HG03196 (cell line): ENCODE measurements at regions not wholly inside any gene's neighbourhood (a gene's known extent, or its start where the extent isn't known, plus 50 kb on each side); places are given as distances from the start of the nearest gene placed in this dataset.

Experiments used
- ATAC-seq: cut with Tn5 transposase; IDR thresholded peaks from one replicate; pipeline ENCODE4 v1.9.1; 2021; ENCODE audit not compliant: unreplicated experiment

DNA sequence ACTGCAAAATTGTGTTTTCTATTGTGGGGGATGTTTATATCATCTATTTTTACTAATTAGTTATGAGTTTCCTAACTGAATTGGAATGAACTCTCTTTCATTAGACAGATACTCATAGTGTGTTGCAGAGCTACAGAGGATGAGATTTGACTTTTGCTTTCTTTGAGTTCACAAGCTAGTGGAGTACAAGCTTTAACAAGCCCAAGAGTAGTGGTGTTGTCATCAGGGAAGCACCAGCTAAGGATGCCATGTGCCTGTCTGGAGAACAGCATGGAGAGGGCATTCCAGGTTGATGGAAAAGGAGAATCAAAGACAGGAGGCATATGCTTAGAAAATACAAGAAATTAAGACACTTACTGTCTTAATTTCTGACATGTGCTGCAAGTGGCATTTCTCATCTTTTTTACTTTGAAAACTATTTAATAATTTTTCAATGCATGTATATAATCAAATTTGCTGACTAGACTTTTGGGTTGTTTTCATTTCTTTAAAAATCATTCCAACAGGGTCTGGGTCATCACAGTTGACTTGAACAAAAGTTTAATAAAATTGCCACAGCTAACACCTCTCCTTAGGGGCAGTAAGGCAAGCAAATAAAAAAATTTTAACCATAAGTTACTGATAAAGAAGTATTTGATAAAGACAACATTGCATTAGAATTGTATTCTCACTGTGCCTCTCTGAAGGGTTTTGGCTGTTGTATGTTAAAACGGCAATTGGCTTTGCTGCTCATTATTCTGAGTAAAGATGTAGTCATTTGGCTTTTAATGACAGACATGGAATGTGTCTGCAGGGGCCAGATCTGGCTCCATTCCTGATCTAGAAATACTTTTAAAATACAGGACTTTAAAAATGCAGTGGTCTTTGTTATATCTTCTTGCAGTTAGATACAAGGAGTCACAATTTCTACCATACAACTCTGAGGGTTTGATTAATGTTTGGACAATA, 323.7 kb upstream of the CDH11 start:
- no peak for ATAC-seq

DNA sequence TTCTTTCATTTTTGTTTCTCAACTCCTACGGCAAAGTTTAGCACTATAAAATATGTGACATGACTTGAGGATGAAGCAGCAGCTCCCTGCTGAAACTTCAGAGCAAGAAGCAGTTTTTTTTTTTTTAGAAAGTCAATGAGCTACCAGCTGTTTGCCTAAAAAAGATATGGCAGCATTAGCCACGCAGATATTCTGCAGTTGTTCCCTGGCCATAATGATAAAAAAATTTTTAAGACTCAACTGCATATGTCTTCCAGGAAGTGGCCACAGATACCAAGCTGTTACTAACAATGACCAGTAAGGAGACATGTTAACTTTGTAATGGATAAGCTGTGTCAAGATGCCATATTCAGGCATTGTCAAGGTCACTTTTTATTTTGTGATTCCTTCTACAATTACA, 319.6 kb upstream of the CDH11 start:
- no peak for ATAC-seq

DNA sequence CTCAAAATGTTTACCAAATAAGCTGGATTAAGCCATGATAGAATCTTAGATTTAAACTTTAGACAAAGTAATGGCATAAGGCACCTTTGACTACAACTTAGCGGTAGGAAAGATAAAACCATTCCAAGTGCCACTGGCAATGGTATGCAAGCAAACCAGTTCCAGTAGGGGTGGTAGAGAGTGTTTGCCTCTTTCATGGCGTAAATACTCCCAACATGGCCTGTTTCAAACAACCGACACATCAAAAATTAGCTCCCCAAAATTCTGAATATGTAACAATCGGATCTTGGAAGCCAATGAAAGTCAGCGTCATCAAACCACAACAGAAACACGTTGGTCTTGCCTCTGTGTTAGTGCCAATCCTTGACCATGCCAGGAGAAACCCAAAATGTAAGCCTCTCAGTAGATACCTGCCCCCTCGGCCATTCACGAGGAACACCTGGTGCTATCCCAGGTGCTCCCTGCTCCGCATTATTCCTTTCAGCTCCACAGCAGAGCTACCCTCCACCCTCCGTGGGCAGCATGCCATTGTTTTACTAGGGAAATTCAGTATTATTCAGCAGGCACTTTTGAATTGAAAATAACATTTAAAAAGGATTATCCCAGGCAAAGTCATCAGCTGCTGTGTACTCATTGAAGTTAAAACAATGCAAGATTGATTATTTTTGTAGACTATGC, 307.8 kb upstream of the CDH11 start:
- ATAC-seq = no peak

DNA sequence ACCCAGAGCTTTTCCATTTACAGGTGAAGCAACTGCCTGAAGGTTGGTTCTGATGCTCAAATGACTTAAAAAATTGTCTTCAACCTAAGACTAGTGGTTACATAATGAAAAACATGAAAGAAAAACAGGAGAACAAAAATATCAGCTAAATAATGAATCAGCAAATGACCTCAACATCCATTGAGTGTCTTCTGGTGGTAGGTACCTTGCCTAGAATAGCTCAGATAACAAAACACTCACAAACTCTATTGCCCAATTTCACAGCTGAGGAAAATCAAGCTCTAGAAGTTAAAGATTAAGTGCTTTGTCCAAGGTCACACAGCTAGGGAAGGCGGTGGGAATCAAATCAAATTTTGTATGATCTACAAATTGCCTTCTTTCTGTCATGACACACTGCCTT, 304.6 kb upstream of the CDH11 start:
- no peak for ATAC-seq

DNA sequence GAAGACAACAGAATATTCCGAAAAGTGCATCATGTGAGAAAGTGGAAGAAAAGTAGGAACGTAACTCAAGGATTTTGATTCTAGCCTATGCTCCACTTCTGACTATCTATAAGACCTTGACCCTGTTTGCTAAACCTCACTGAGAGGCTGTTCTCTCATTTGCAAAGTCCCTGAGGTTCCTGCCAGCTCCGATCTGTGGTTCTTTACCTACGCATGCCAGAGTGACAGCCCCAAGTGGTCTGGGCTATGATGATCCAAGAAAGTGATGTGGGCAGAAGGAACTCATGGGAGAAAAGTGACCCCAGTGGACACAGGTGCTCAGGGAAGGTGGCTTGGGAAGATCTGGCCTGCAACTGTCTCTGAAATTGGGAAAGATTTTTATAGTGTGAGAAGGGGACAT, 301.1 kb upstream of the CDH11 start:
- ATAC-seq = no peak

DNA sequence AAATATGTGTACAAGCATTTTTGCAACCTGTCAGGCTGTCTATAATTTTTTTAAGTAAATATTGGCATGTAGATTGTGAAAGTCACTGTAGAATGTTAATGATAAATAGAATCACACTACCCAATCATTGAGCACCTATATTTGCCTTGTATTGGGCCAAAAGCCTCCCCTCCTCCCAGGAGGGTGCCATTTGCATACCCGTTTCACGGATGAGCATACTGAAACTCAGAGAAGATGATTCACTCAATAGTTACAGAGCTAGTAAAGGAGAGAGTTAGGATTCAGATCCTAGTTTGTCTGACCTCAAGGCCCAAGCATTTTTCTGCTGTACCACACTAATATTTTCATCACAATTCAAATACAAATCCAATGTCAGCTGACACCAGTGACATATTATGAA, 299.7 kb upstream of the CDH11 start:
- no peak for ATAC-seq

DNA sequence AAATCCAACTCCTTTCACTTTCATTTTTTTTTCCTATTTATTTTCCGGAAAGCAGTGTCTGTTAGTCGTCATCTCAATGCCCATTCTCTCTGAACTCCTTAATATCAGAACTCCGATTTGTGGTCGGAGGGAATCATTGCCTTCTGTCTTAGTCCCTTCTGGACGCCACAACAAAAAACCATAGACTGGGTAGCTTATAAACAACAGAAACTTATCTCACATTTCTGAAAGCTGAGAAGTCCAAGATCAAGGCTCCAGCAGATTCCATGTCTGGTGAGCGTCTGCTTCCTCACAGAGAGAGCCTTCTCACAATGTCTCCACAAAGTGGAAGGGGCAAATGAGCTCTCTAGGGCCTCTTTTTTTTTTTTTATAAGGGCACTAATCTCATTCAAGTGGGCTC, 296.6 kb upstream of the CDH11 start:
- ATAC-seq = no peak

DNA sequence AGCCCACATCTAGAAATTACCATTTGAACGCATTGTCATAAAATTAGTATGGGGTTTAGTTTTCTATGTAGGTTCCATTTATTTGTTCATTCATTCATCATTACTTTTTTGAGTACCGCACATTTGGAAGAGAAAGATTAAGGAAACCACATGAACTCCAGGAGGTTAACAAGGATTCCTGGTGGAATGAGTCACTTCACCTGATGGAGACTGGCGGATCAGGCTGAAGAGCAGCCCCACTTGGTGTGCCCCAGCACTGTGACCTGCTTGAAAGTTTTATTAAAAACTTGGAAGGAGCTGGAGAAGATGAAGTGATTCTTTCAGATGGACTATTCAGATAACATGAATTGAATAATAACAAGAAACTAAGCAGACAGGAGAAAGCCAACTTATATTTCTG, 293.6 kb upstream of the CDH11 start:
- no peak for ATAC-seq

DNA sequence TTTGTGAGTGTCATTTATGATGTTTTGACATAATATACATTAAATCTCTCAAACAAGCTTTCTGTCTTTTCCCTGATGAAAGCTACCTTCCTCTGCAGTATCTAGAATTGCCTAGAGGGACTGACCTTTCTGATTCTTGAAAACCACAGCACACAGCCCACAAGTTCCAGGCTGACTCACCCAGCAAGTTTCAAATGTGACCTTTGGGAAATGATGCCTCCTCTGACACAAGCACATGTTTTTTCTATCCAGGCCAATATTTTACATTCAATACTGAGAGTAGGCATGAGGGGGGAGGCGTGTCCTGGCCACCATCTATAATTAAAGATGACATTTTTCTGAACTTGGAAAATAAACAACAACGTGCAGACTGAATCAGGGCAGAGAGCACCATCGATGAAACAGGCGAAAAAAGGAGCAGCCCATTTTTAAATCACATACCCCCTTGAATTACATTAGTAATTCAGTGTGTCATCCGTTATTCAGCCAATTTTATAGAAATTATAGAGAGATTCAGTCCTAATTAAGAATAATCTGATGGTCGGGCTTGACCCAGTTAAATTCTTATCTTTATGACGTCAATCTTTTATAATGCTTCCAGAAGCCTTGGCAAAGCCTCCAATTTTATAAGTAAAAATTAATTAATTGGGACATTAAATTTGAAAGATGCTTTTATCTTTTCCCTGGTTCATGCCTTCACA, 292.6 kb upstream of the CDH11 start:
- ATAC-seq = no peak

DNA sequence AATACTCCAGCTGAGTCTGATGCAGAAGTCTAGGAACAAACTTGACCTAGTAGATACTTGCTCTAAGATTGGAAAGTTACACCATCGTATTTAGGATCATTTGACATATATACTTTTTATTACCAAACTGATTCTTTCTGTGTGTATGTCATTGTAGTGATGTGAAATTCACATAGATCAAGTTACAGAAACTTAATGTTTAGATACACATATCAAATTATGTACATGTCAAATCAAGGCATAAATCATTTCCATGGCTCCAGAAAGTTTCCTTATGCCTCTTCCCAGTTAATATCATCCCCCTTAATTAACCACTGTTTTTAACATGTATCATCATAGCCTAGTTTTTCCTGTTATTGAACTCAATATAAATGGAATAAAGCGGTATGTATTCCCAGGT, 292.0 kb upstream of the CDH11 start:
- no peak for ATAC-seq

DNA sequence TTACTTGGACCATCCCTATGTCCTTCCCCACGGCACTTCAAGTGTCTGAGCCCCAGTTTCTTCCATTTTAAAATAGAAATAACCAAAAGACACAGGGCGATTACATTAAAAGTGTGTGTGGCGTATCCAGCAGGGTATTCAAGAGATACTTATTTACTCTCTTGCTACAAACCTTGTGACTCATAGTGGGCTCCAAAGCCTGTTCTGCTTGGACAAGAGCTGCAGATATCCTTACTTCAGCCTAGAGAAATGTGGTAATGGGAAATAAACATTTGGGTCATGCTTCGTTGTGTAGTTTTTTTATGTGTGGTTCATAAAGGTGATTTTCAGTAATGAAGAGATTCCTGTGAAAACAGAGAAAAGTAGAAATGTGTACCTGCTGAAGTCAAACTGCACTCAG, 288.9 kb upstream of the CDH11 start:
- ATAC-seq = no peak

DNA sequence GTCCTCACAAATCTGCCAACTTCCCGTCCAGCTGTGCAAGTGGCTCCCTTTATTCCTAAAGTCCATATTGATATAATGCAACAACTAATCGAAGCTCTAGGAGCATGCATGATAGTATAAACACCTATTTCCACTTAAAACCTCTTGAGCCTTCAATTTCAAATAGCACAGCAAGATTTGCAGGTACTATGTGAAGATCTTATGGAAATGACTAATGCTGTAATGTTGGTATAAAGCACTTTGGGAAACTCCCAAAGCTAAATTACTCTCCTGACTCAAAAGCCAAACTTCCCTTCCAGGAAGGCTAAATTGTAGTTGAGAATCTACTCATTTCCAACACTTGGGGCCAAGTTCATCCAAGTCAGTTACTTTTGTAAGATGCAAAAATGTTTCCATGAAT, 287.6 kb upstream of the CDH11 start:
- ATAC-seq = no peak

DNA sequence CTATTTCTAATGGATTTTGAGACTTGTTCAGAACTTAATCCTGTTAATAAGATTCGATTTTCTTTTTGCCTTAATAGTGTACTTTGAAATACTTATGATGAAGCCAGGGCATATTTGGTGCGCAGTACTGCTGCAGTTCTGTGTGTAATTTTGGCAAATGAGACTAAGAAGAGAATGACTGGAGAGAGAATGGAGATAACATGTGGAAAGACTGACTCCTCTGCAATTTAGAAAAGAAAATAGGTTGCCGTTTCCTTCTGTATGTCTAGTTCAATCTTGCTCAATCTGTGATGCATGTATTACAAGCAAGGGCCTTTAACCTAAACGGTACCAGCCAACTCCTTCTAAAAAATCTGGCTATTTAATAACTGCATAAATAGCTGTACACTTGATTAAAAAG, 285.1 kb upstream of the CDH11 start:
- ATAC-seq = no peak

DNA sequence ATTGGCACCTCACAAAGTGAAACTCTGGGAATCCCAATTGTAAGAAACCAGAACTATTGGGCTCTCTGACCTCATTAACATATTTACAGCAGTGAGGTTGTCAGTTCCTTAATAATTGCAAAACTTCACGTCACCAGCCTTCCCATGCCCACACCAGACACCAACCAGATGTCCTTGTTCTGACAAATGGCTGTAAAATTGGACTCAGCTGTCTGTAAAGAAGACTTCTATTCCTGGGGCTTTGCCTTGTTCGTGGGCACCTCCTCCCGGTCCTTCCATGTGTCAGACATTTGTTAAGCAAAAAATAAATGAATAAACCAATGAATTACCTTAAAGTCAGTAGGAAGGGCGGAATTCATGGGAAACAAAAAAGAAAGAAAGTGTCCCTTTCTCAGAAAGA, 284.3 kb upstream of the CDH11 start:
- no peak for ATAC-seq

DNA sequence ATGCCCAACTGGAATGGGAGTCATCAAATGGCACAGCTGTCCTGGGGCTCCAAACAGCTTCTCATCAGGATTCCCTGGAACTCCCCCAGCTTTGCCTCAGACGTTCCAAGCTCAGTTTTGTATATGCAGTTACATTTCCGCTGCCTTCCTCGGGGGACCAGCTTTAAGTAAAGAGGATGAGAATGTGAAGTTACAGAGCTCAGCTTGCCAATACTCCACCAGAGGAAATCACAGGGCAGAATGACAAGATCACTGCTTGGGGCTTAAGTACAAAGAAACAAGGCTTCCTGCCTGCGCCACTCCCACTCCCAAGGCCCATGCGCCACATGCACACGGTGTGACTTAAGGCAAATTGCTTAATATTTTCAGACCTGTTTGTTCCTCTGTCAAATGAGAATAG, 272.4 kb upstream of the CDH11 start:
- ATAC-seq = no peak

DNA sequence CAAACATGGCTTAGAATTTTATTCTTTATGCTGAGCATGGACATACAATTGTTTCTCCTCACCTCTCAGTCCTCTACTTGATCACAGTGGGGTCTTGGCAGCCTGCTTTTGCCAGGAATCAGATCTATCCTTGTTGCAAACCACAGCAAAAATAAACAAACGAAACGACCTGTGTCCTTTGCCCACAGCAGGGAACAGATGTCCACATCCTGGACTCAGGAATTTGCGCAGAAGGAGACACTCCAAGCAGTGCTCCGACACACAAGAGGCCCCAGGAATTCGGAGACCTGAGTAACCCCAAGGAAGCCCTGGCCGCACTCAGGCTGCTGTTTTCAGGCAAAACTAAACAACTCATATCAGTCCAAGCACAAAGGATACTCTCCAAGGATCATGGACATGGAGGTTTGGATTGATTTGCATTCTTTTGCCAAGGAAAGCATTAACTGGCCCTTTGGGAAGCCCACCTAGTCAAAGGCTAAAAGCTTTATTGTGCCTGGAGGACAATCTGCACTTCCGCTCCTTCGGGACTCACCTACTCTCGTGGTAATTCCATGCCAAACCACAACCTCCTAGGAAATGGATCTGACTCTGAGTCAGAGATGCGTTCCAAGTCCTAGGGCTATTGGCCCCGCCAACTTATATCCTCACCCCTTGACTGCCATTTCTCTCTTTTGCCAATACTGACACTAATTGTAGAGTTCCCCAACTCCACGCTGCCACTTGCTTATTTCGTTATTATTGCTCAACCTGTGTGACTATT, 271.1 kb upstream of the CDH11 start:
- no peak for ATAC-seq

DNA sequence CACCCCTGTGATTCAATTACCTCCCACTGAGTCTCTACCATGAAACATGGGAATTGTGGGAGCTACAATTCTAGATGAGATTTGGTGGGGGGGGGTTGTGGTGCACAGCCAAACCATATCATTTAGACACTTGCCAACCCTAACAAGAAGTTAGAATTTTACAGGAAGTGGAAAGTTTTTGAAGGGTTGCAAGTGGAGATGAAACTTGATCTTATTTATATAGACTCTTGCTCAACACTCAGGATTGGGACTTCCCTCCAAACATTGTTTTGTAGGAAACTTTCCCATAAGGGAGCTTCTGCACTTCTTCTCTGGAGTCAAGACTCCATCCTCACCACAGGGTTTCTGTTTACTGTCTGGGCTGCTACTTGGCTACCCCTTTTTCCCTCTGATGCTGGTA, 266.7 kb upstream of the CDH11 start:
- ATAC-seq = no peak

DNA sequence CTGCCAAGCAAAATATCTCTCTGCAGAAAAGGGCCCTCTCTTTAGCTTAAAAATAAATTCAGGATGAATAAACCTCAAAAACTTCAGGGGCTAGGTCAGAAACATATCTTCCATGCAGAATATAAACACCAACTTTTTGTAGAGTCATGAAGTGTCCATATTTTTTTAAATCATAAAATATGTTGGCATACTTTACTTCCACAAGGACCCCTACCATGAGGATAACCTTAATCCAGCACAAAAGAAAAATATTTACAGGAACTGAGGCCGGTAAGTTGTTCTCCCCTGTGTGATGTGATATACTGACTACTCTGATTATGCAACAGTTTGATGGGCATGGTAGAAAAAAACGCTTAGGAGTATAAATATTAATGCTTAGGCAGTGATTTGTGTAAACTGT, 264.8 kb upstream of the CDH11 start:
- no peak for ATAC-seq

DNA sequence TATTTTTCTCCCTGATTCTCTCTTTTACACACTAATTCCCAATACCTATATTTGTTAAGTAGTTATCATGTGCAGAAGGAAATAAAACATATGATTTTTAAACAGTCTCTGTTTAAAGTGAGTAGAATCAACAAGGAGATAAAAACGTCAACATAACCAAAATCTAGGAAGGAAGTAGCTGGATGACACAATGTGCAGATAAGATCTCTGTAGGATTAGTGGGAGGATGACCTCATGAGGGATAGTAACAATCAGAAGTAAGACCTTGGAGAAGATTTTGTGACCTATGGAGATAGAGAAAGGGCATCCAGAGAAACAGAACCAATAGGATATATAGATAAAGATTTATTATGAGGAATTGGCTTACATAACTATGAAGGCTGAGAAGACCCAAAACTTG, 262.6 kb upstream of the CDH11 start:
- no peak for ATAC-seq

DNA sequence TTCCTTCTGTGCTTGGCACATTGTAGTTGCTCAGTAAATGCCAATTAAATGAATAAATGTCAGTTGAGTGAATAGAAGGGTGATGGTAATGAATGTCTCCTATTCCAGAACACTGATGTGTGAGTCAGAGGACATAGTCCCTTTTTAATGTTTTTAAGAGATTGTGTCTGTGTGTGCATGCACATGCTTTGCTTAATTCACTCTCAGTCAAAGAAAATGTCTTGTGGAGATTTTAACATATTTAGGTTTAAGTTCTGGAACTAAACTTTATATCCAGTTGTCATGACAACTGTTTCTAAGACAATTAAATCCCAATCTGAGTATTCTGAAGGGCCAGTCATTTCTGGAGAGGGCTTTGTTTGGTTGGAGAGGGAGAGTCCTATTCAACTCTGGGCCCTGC, 255.3 kb upstream of the CDH11 start:
- ATAC-seq = no peak

DNA sequence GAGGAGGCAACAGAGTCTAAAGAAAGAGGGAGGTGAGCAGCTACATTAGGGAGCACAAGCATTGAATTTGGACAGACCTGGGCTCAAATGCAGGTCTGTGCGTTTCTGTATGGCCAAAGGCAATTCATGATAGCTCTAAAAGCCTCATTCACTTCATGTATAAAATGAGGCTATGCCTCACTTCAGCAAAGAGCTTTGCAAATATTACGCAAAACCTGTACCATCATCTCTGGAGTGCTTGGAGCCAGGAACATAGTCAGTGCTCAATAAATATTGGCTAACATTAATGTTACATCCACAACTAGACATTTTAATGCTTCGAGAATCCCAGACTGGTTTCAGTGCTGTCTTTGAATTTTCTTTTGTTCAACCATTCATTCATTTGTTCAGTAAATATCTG, 254.7 kb upstream of the CDH11 start:
- ATAC-seq = no peak
